ENCODE measurements at regions not wholly inside any gene's neighbourhood (a gene's known extent, or its start where the extent isn't known, plus 50 kb on each side); places are given as distances from the start of the nearest gene placed in this dataset.

DNA sequence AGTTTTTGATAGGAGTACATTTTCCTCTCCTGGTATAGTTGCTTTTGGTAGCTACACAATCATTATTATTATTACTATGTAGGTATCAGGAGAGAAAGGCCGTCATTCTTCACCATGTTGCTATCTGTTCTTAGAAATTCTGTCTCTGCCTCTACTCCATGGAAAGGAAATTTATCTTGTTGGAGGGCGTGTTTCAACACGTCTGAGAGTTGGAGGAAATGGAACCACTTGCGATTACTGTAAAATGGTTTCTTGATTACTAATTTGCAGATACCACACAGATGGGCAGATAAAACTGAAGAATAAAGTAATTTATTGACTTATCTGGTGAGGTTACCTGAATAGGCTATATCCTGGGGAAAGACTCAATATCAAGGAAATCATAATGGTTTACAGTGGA is 488.4 kb downstream of the NR2F2 start:
- no peaks in the 10 kb centered on the region for H3K27me3 ChIP-seq
- no peak for DNase-seq (ENCODE audit: low spot score)
- H3K27ac ChIP-seq, result no peak overlapping the region
- TF ChIP-seq, protein P1, sequence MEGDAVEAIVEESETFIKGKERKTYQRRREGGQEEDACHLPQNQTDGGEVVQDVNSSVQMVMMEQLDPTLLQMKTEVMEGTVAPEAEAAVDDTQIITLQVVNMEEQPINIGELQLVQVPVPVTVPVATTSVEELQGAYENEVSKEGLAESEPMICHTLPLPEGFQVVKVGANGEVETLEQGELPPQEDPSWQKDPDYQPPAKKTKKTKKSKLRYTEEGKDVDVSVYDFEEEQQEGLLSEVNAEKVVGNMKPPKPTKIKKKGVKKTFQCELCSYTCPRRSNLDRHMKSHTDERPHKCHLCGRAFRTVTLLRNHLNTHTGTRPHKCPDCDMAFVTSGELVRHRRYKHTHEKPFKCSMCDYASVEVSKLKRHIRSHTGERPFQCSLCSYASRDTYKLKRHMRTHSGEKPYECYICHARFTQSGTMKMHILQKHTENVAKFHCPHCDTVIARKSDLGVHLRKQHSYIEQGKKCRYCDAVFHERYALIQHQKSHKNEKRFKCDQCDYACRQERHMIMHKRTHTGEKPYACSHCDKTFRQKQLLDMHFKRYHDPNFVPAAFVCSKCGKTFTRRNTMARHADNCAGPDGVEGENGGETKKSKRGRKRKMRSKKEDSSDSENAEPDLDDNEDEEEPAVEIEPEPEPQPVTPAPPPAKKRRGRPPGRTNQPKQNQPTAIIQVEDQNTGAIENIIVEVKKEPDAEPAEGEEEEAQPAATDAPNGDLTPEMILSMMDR (IDR thresholded peaks at IDR 0.05), result no peak
- no peaks in the 10 kb centered on the region for H3K36me3 ChIP-seq
- no peak overlapping the region for H3K4me3 ChIP-seq
- H3K9me3 ChIP-seq, result no peaks in the 10 kb centered on the region
- H3K4me1 ChIP-seq, result no peaks in the 10 kb centered on the region

DNA sequence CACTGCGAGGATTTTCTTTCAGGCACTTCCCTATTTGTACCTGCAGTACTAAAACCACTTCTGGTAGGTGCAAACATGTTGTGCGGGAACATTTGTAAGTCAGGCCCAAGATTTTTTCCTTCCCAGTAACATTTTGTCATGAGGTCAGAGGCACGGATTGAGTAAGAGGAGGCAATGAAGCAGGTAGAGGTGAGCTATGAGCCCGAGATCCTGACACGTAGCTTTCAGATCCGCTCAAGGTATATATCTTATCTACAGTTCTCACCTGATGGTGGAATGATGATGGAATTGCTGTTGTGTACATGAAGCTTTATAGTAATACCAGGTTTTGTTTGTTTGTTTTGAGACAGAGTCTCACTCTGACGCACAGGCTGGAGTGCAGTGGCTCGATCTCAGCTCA is 497.5 kb downstream of the NR2F2 start:
- no peak for DNase-seq (ENCODE audit: low spot score)
- no peak overlapping the region for H3K4me3 ChIP-seq
- no peaks in the 10 kb centered on the region for H3K36me3 ChIP-seq
- TF ChIP-seq, protein P1 (IDR thresholded peaks at IDR 0.05), result no peak
- no peaks in the 10 kb centered on the region for H3K27me3 ChIP-seq
- H3K9me3 ChIP-seq, result no peaks in the 10 kb centered on the region
- no peak overlapping the region for H3K27ac ChIP-seq
- H3K4me1 ChIP-seq, result no peaks in the 10 kb centered on the region

DNA sequence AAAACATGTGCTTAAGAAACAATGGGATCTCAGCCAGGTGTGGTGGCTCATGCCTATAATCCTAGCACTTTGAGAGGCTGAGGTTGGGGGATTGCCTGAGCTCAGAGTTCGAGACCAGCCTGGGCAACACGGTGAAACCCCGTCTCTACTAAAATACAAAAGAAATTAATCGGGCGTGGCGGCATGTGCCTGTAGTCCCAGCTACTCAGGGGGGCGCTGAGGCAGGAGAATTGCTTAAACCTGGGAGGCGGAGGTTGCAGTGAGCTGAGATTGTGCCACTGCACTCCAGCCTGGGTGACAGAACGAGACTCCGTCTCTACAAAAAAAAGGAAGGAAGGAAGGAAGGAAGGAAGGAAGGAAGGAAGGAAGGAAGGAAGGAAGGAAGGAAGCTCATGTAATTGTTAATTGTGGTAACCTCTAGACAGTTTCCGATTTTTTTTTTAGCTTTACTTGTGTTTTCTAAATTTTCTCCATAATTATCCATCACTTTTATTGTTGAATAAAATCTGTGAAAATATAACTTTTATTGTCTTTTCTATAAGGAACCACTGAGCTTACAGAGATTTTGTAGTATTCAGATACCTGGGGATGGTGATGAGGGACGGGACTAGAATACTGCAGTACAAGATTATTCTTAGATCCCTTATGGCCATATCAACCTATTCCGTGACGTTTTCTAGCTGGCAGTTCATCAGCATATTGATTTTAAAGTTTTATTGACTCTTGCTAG is 506.9 kb downstream of the NR2F2 start:
- DNase-seq (ENCODE audit: low spot score), result no peak
- H3K27me3 ChIP-seq, result no peaks in the 10 kb centered on the region
- peaks cover 0 to 9% of the 10 kb centered on the region in 2 donors for H3K9me3 ChIP-seq
- no peaks in the 10 kb centered on the region for H3K36me3 ChIP-seq
- H3K4me1 ChIP-seq, result no peaks in the 10 kb centered on the region
- H3K27ac ChIP-seq, result no peak overlapping the region
- no peak overlapping the region for H3K4me3 ChIP-seq
- TF ChIP-seq, protein P1 (IDR thresholded peaks at IDR 0.05), result no peak

DNA sequence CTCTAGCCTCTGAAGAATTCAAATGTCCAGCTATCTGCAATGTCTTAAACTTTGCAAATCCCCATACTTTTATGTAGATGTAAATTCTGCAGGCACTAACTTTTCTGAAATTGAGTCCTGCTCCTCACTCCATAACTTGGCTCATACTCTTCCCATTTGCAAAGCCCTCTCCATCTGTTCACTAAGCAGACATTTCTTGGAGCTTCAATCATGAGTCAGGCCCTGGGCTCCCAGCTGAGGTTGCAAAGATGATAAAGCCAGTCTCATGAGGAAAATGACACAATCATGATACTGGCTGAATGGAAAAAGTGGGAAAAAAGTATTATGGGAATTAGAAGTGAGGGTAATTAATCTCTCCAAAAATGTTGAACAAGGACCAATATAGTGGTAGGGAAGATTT is 507.6 kb downstream of the NR2F2 start:
- no peaks in the 10 kb centered on the region for H3K36me3 ChIP-seq
- no peak for DNase-seq (ENCODE audit: low spot score)
- no peak overlapping the region for H3K4me3 ChIP-seq
- peaks cover 0 to 9% of the 10 kb centered on the region in 2 donors for H3K9me3 ChIP-seq
- no peak overlapping the region for H3K27ac ChIP-seq
- H3K27me3 ChIP-seq, result no peaks in the 10 kb centered on the region
- H3K4me1 ChIP-seq, result no peaks in the 10 kb centered on the region
- TF ChIP-seq, protein P1 (IDR thresholded peaks at IDR 0.05), result no peak

DNA sequence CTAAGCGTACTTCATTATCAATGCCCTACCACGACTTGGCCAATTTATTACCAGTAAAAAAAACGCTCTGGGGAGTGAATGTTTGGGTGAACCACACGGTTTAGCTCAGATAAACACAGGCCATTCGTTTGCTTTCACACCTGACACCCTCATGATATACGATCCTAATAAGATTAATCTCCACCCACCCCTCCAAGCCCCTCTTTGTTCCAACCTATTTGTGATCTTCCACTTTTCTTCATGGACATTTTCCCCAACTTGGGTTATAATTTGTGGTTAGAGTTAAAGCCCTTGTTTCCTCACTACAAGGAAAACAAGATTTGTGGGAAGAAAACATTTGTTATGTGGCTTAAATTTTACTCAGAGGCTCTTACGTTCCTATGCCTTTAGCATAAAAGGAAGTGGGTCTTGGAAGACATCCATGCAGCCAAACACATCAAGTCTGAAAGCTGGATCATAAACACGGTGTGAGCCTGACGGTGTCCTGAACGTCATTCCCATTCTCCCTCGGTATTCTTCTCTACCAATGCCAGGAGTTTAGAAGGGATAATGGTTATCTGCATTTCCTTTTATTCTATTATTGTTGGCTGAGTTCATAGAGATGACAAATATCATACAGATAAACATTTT is 518.9 kb downstream of the NR2F2 start:
- H3K27ac ChIP-seq, result no peak overlapping the region
- no peaks in the 10 kb centered on the region for H3K9me3 ChIP-seq
- TF ChIP-seq, protein P1 (IDR thresholded peaks at IDR 0.05), result no peak
- H3K27me3 ChIP-seq, result no peaks in the 10 kb centered on the region
- DNase-seq (ENCODE audit: low spot score), result no peak
- no peak overlapping the region for H3K4me3 ChIP-seq
- no peaks in the 10 kb centered on the region for H3K4me1 ChIP-seq
- H3K36me3 ChIP-seq, result no peaks in the 10 kb centered on the region
